Calu3 (cell line): ENCODE measurements at regions not wholly inside any gene's neighbourhood (a gene's known extent, or its start where the extent isn't known, plus 50 kb on each side); places are given as distances from the start of the nearest gene placed in this dataset.

Experiments used
- BruUV-seq: library from RNA; stranded (reverse); fragments of 400-500 nt; replicated peaks from 2 replicates; lab custom pipeline; 2021; lab: Mats Ljungman, UMichigan
- CTCF ChIA-PET: fragments of 300-600 bp; sonication (Branson Sonifier 250); formaldehyde crosslinking; loops from one replicate; lab custom pipeline; 2022; ENCODE audit warnings: antibody characterized with exemption; lab: Charles Lee
- DNase-seq: peaks from one replicate; pipeline ENCODE4 v3.0.0; 2022
- H3K27ac Mint-ChIP-seq: one replicate; pipeline ENCODE4 v1.8.0; 2022; ENCODE audit warnings: mixed read lengths; ENCODE audit not compliant: unreplicated experiment
- H3K27me3 Mint-ChIP-seq: one replicate; pipeline ENCODE4 v1.8.0; 2022; ENCODE audit warnings: mixed read lengths; ENCODE audit not compliant: unreplicated experiment
- H3K36me3 Mint-ChIP-seq: one replicate; pipeline ENCODE4 v1.8.0; 2022; ENCODE audit warnings: mild to moderate bottlenecking, moderate library complexity, mixed read lengths; ENCODE audit not compliant: insufficient read depth, unreplicated experiment
- H3K4me1 Mint-ChIP-seq: one replicate; pipeline ENCODE4 v1.8.0; 2022; ENCODE audit warnings: mild to moderate bottlenecking, low read depth, mixed read lengths; ENCODE audit not compliant: unreplicated experiment
- H3K4me3 Mint-ChIP-seq: one replicate; pipeline ENCODE4 v1.8.0; 2022; ENCODE audit warnings: mild to moderate bottlenecking, low read depth, moderate library complexity, mixed read lengths; ENCODE audit not compliant: unreplicated experiment
- H3K9me3 Mint-ChIP-seq: one replicate; pipeline ENCODE4 v1.8.0; 2022; ENCODE audit warnings: low read depth, mixed read lengths; ENCODE audit not compliant: unreplicated experiment
- intact Hi-C: fragments of 100-400 bp; cut with micrococcal nuclease; formaldehyde crosslinking; loops from one replicate; pipeline ENCODE4 v1.10.0; 2022; ENCODE audit not compliant: unreplicated experiment
- TF ChIP-seq, protein P1 (sequence below): fragments of 200-600 bp; IDR thresholded peaks from one replicate; pipeline ENCODE4 v1.8.0; 2022; ENCODE audit warnings: antibody characterized with exemption; ENCODE audit not compliant: unreplicated experiment

DNA sequence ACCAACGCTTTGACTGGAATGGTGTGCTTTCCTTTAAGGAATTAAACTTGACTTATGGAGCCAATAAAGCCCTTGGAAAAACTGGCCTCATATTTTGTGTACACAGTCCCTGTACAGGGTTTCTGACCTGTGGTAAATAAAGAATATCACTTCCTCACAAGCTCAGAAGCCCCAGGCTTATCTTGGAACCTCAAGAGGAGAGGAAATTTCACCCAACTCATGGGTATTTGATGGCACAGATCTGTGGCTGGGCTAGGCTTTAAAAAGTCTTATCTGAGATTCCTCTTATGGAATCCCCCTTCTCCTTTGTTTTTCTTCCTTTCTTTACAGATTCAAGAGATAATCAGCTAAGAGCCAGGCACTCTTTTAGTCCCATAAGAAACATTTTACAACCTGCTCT lies 89.3 kb upstream of the USP38 start:
- Mint-ChIP-seq H3K4me3 (no peak overlapping the region), H3K4me1 (peaks cover 19% of the 10 kb centered on the region), H3K27ac (no peak overlapping the region), H3K9me3 (no peaks in the 10 kb centered on the region), H3K27me3 (no peaks in the 10 kb centered on the region), H3K36me3 (no peaks in the 10 kb centered on the region)
- CTCF ChIA-PET, result no interaction called here
- TF ChIP-seq, protein P1, sequence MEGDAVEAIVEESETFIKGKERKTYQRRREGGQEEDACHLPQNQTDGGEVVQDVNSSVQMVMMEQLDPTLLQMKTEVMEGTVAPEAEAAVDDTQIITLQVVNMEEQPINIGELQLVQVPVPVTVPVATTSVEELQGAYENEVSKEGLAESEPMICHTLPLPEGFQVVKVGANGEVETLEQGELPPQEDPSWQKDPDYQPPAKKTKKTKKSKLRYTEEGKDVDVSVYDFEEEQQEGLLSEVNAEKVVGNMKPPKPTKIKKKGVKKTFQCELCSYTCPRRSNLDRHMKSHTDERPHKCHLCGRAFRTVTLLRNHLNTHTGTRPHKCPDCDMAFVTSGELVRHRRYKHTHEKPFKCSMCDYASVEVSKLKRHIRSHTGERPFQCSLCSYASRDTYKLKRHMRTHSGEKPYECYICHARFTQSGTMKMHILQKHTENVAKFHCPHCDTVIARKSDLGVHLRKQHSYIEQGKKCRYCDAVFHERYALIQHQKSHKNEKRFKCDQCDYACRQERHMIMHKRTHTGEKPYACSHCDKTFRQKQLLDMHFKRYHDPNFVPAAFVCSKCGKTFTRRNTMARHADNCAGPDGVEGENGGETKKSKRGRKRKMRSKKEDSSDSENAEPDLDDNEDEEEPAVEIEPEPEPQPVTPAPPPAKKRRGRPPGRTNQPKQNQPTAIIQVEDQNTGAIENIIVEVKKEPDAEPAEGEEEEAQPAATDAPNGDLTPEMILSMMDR, result no peak
- no peak for DNase-seq
- intact Hi-C loops, result no loop called here
- BruUV-seq, result no TSS peak

DNA sequence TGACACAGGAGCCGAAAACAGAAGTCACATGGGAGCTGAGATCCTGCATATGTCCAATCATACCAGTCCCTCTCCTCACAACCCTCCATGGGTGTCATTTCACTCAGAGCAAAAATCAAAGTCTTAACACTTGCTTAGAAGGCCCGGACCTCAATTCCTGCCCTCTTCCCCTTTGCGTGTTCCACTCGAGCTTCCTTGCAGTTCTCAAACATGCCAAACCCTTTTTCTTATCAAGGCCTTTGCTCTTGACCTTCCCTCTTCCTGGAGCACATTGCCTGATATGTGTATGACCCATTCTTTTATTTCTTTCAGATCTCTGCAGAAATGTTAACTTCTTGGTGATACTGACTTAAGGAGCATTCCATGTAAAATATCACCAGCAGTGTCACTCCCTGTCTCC lies 87.0 kb upstream of the USP38 start:
- CTCF ChIA-PET, result interaction anchor here (2.2 kb wide), 1 partner anchor 13 kb away, joined by 5 read pairs; no protein-coding TSS in a partner anchor
- BruUV-seq, result no TSS peak
- DNase-seq, result no peak
- H3K36me3 Mint-ChIP-seq, result no peaks in the 10 kb centered on the region
- no peaks in the 10 kb centered on the region for H3K9me3 Mint-ChIP-seq
- peaks cover 12% of the 10 kb centered on the region for H3K4me1 Mint-ChIP-seq
- H3K27ac Mint-ChIP-seq, result no peak overlapping the region
- H3K27me3 Mint-ChIP-seq, result no peaks in the 10 kb centered on the region
- intact Hi-C loops, result no loop called here
- H3K4me3 Mint-ChIP-seq, result no peak overlapping the region
- TF ChIP-seq, protein P1, result no peak

DNA sequence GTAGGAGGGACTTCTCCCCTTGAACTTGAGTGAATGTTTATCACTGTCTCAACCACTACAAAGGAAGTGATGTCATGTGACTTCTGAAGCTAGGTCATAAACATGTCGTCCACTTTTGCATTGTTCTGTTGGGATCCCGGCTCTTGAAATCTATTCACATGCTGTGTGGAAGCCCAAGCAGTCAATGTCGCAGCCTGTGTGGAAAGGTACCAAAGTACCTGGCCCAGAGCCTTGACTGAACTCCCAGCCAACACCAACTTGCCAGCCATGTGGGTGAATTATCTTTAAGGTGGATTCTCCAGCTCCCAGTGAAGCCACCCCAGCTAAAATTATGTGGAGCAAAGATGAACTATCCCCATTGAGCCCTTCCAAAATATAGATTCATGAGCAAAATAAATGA lies 85.0 kb upstream of the USP38 start:
- CTCF ChIA-PET, result interaction anchor here (0.8 kb wide), 1 partner anchor 233 kb away, joined by 3 read pairs; no protein-coding TSS in a partner anchor

DNA sequence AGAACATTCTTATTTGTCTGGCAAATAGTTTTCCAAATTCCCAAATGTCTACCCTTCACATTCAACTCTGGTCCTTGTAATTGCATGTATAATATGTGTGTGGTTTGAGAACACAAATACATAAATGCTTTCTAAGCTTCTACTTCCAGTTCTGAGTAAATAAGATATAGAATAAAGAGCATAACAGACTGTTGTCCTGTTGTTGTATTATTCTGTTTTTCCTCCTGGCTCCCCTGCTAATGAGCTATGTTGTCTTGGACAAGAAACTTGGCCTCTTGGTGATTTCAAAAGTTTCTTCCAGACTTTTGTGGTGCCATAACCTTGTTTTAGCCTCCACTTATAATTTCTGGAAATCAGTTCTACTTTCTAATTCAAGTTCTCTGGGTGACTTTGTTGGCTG lies 75.3 kb upstream of the USP38 start:
- TF ChIP-seq, protein P1, result no peak
- Mint-ChIP-seq H3K27me3 (no peaks in the 10 kb centered on the region), H3K9me3 (no peaks in the 10 kb centered on the region), H3K4me3 (no peak overlapping the region), H3K4me1 (no peaks in the 10 kb centered on the region), H3K27ac (no peak overlapping the region), H3K36me3 (no peaks in the 10 kb centered on the region)
- BruUV-seq, result no TSS peak
- CTCF ChIA-PET, result no interaction called here
- intact Hi-C loops, result no loop called here
- no peak for DNase-seq

More for the DNA sequence above, 85.0 kb upstream of the USP38 start:
- TF ChIP-seq, protein P1, result no peak
- BruUV-seq, result no TSS peak
- H3K36me3 Mint-ChIP-seq, result no peaks in the 10 kb centered on the region
- no peaks in the 10 kb centered on the region for H3K27me3 Mint-ChIP-seq
- H3K9me3 Mint-ChIP-seq, result no peaks in the 10 kb centered on the region
- no peak overlapping the region for H3K27ac Mint-ChIP-seq
- intact Hi-C loops, result no loop called here
- H3K4me1 Mint-ChIP-seq, result peaks cover 12% of the 10 kb centered on the region
- H3K4me3 Mint-ChIP-seq, result no peak overlapping the region
- DNase-seq, result no peak
